ENCODE measurements at regions not wholly inside any gene's neighbourhood (a gene's known extent, or its start where the extent isn't known, plus 50 kb on each side); places are given as distances from the start of the nearest gene placed in this dataset.
A peak's percentile ranks its signal among the peaks of the same experiment; 100 is the strongest.

DNA sequence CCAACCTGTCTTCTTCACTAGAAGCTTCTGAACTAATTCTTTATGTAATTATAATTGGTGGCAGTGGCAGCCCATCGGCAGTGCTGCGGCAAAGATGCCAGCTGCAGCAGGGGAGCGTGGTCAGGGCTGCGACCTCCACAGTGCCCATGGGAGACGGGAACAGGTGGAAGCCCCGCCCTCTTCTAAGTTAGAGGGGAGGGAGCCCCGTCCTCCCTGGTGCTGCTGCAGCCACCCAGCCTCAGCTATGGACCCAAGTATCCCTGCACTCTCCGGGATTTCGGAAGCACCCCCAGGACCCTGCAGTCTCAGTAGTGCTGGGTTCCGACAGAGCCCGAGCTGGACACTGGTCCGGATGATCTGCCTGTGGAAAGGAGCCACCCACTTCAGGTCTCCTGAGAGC, 117.0 kb upstream of the MBL2 start:
- TF ChIP-seq, protein P1, sequence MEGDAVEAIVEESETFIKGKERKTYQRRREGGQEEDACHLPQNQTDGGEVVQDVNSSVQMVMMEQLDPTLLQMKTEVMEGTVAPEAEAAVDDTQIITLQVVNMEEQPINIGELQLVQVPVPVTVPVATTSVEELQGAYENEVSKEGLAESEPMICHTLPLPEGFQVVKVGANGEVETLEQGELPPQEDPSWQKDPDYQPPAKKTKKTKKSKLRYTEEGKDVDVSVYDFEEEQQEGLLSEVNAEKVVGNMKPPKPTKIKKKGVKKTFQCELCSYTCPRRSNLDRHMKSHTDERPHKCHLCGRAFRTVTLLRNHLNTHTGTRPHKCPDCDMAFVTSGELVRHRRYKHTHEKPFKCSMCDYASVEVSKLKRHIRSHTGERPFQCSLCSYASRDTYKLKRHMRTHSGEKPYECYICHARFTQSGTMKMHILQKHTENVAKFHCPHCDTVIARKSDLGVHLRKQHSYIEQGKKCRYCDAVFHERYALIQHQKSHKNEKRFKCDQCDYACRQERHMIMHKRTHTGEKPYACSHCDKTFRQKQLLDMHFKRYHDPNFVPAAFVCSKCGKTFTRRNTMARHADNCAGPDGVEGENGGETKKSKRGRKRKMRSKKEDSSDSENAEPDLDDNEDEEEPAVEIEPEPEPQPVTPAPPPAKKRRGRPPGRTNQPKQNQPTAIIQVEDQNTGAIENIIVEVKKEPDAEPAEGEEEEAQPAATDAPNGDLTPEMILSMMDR (IDR thresholded peaks at IDR 0.05; ENCODE audit: low read depth, low read length) = no peak
- Histone ChIP-seq H3K36me3 (no peaks in the 10 kb centered on the region), H3K9me3 (no peaks in the 10 kb centered on the region), H3K4me3 (ENCODE audit: low read depth, low read length) (no peak overlapping the region), H3K4me1 (no peaks in the 10 kb centered on the region), H3K27me3 (no peaks in the 10 kb centered on the region)
- no peak for DNase-seq

DNA sequence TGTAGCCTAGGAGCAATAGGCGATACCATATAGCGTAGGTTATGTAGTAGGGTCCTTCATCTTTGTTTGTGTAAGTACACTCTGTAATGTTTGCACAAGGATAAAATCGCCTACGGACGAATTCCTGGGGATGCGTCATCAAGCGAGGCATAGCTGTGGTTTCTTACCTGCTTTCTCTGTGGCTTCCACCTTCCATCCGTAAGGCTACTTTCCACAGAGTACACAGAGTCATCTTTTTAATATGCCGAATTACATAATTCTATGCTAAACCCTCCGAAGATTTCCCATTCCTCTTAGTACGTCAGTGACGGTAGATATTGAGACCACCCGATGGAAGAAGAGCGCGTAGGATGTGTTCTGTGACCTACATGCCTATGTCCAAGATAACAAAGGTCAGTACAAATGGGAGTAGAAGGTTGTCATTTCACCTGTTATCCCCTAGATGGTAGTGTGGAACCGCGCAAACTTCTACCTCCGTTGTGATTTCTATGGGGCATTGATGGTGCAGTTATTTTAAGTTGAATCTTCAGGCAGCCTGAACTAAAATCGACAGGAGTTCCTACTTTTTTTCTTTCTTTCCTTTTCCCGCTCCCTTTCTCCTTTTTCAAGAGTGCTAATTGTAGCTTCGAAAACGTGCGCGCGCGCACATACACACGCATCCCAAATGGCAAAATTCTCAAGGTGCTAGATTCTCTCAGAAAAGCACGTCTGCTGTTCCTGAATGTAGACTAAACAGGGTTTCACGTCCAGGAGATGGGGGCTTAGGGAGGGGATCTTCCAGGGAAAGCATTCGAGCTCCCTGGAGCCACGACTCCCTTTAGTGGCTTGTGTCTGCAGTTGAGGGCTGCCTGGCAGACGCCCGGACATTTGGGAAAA, 111.7 kb upstream of the MBL2 start:
- no peaks in the 10 kb centered on the region for H3K27me3 ChIP-seq
- H3K9me3 ChIP-seq = no peaks in the 10 kb centered on the region
- peak; percentile 28 for DNase-seq
- no peaks in the 10 kb centered on the region for H3K36me3 ChIP-seq
- H3K4me1 ChIP-seq = no peaks in the 10 kb centered on the region
- TF ChIP-seq, protein P1 (IDR thresholded peaks at IDR 0.05; ENCODE audit: low read depth, low read length) = peak; percentile 77
- no peak overlapping the region for H3K4me3 ChIP-seq (ENCODE audit: low read depth, low read length)

DNA sequence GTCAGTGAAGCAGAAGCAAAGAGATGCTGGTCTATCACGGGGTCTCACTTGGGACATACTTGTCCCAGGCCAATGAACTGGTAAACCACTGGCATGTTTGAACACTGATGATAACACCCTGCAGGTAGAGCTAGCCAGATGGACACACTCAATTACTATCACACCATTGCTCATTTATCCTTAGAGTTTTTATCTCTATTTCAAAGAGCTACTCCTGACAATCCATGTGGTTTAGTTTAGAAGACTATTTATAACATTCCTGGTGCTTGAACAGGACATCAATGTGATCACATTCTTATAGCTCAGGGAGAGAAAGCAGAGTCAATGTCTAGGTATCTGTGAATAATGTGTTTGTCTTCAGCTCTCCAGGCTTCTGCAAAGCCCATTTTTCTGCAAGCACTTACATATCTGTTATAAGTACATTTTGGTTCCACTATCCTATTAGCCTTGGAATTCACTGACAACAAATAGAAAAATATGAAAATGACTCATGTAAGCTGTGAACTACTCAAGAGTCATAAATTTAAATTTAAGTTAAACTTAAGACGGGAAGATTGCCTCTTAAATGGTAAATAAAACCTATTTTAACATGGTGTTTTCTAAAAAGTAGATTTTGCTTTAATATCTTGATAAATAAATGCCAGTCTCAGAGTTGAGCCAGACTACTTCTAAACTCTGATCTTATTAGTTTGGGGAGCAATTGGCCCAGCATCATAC, 106.7 kb upstream of the MBL2 start:
- H3K27me3 ChIP-seq = no peaks in the 10 kb centered on the region
- H3K36me3 ChIP-seq = no peaks in the 10 kb centered on the region
- no peaks in the 10 kb centered on the region for H3K9me3 ChIP-seq
- no peak for DNase-seq
- no peaks in the 10 kb centered on the region for H3K4me1 ChIP-seq
- H3K4me3 ChIP-seq (ENCODE audit: low read depth, low read length) = no peak overlapping the region
- TF ChIP-seq, protein P1 (IDR thresholded peaks at IDR 0.05; ENCODE audit: low read depth, low read length) = no peak

DNA sequence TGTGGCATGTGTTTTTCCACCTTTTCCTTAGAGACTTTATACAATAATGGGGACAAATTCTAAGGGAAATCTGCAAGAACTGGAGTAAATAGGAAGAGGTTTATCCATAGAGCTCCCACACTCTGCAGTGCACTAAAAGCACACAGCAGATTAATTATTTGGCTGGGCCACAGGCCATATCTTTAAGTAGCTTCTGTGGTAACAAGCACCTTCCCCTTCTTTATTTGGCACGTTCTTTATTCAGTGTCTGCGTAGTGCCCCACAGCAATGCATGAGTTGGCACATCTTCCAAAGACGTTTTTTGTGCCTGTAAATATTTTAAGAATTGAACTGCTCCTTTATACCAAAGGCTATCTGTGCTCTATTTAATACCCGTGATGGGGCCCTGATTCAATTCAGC, 104.9 kb upstream of the MBL2 start:
- Histone ChIP-seq H3K4me1 (no peaks in the 10 kb centered on the region), H3K27me3 (no peaks in the 10 kb centered on the region), H3K4me3 (ENCODE audit: low read depth, low read length) (no peak overlapping the region), H3K36me3 (no peaks in the 10 kb centered on the region), H3K9me3 (no peaks in the 10 kb centered on the region)
- no peak for DNase-seq
- TF ChIP-seq, protein P1 (IDR thresholded peaks at IDR 0.05; ENCODE audit: low read depth, low read length) = no peak

DNA sequence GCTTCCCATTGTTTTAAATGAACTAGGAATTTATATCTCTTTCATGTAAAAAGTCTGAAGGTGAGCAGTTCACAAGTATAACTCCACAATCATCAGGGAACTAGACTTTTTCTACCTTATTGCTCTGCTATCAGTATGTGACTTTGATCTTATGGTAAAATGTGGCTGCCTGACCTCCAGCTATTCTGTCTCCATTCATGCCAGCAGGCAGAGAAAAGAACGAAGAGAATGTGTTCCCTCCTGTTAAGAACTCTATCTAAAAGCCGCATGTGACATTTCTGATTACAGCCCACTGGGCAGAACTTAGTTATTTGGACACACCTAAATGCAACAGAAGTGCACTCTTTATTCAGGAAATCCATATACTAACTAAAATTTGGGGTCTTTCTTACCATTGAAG, 102.8 kb upstream of the MBL2 start:
- Histone ChIP-seq H3K4me1 (no peaks in the 10 kb centered on the region), H3K36me3 (no peaks in the 10 kb centered on the region)
- DNase-seq = no peak

More for the DNA sequence above, 102.8 kb upstream of the MBL2 start:
- no peaks in the 10 kb centered on the region for H3K27me3 ChIP-seq
- no peak overlapping the region for H3K4me3 ChIP-seq (ENCODE audit: low read depth, low read length)
- TF ChIP-seq, protein P1 (IDR thresholded peaks at IDR 0.05; ENCODE audit: low read depth, low read length) = no peak
- H3K9me3 ChIP-seq = no peaks in the 10 kb centered on the region

All from BE2C (cell line).